Endothelial cell of umbilical vein (primary cell): ENCODE measurements at regions not wholly inside any gene's neighbourhood (a gene's known extent, or its start where the extent isn't known, plus 50 kb on each side); places are given as distances from the start of the nearest gene placed in this dataset.

Experiments
- EZH2 ChIP-seq: IDR thresholded peaks from 2 replicates; pipeline ENCODE4 v1.6.1; 2012; ENCODE audit warnings: borderline replicate concordance, low read depth, mild to moderate bottlenecking, moderate library complexity, low read length, inconsistent platforms; ENCODE audit not compliant: severe bottlenecking
- FOS ChIP-seq: IDR thresholded peaks from 2 replicates; pipeline ENCODE4 v1.6.1; 2011; ENCODE audit warnings: mild to moderate bottlenecking, low read length, moderate library complexity, borderline replicate concordance; ENCODE audit not compliant: insufficient read depth
- GATA2 ChIP-seq: IDR thresholded peaks from 2 replicates; pipeline ENCODE4 v1.7.0; 2011; ENCODE audit warnings: low read depth, mild to moderate bottlenecking, moderate library complexity, mixed read lengths, low read length; ENCODE audit not compliant: insufficient read length, insufficient read depth
- JUN ChIP-seq: IDR thresholded peaks from 2 replicates; pipeline ENCODE4 v1.6.1; 2011; ENCODE audit warnings: borderline replicate concordance, low read depth; ENCODE audit not compliant: insufficient read length, insufficient read depth
- MYC ChIP-seq: IDR thresholded peaks from one replicate; pipeline ENCODE4 v1.6.1; 2011; ENCODE audit warnings: mild to moderate bottlenecking, low read depth, low read length
- POLR2A ChIP-seq: IDR thresholded peaks from 2 replicates; pipeline ENCODE4 v1.6.1; 2012; ENCODE audit warnings: low read depth, mild to moderate bottlenecking, control low read depth, low read length
- POLR2AphosphoS5 ChIP-seq: IDR thresholded peaks from 2 replicates; pipeline ENCODE4 v1.6.1; 2012; ENCODE audit warnings: low read depth, mild to moderate bottlenecking, control low read depth, low read length, moderate library complexity; ENCODE audit not compliant: insufficient read depth
- TF ChIP-seq, protein P1 (sequence below), 2 donors: IDR thresholded peaks; 1 replicate in 1 of 2; 2 replicates in 1 of 2; pipeline ENCODE4 v1.5.1; 2011; ENCODE audit warnings: low read length in 2 of 2, mild to moderate bottlenecking in 2 of 2, moderate library complexity in 2 of 2, control low read depth in 1 of 2, inconsistent platforms in 1 of 2, low read depth in 1 of 2; ENCODE audit not compliant: insufficient read depth in 1 of 2; ENCODE audit errors: extremely low read depth in 1 of 2
- TF ChIP-seq, protein P2 (sequence below): IDR thresholded peaks from 2 replicates; pipeline ENCODE4 v1.6.1; 2011; ENCODE audit not compliant: insufficient read depth, insufficient read length

DNA sequence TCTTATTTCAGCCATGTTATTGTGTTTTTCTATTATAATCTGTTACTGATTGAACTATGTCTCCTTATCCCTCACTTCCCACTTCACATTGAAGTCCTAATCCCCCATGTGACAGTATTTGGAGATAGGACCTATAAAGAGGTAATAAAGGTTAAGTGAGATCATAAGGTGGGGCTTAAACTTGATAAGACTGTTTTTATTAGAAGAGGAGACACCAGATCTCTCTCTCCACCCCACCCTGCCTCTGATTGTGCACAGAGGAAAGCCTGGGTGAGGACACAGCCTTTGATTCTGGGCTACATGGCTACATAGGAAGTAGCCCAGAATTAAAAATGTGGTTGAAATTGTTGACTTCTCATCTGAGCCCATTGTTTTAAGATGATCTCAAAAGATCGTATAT is 414.7 kb downstream of the SLC16A7 start:
- TF ChIP-seq POLR2A = no peak
- TF ChIP-seq, protein P1, sequence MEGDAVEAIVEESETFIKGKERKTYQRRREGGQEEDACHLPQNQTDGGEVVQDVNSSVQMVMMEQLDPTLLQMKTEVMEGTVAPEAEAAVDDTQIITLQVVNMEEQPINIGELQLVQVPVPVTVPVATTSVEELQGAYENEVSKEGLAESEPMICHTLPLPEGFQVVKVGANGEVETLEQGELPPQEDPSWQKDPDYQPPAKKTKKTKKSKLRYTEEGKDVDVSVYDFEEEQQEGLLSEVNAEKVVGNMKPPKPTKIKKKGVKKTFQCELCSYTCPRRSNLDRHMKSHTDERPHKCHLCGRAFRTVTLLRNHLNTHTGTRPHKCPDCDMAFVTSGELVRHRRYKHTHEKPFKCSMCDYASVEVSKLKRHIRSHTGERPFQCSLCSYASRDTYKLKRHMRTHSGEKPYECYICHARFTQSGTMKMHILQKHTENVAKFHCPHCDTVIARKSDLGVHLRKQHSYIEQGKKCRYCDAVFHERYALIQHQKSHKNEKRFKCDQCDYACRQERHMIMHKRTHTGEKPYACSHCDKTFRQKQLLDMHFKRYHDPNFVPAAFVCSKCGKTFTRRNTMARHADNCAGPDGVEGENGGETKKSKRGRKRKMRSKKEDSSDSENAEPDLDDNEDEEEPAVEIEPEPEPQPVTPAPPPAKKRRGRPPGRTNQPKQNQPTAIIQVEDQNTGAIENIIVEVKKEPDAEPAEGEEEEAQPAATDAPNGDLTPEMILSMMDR (IDR thresholded peaks at IDR 0.05; ENCODE audit: extremely low read depth in 1 of 2, insufficient read depth in 1 of 2, low read depth in 1 of 2, low read length in 2 of 2) = no peak
- TF ChIP-seq, protein P2, sequence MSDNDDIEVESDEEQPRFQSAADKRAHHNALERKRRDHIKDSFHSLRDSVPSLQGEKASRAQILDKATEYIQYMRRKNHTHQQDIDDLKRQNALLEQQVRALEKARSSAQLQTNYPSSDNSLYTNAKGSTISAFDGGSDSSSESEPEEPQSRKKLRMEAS = no peak
- no peak for TF ChIP-seq POLR2AphosphoS5
- no peak for TF ChIP-seq JUN
- TF ChIP-seq FOS = no peak
- no peak for TF ChIP-seq EZH2
- no peak for TF ChIP-seq GATA2
- no peak for TF ChIP-seq MYC
